ENCODE measurements at regions not wholly inside any gene's neighbourhood (a gene's known extent, or its start where the extent isn't known, plus 50 kb on each side); places are given as distances from the start of the nearest gene placed in this dataset.

GRCh38 chr10:109126016-109126415 lies 797.3 kb downstream of the XPNPEP1 start:
- Histone ChIP-seq H3K36me3 (ENCODE audit: low read depth) (no peaks in the 10 kb centered on the region), H3K4me3 (no peak overlapping the region), H3K9me3 (ENCODE audit: insufficient read depth, low read depth) (no peaks in the 10 kb centered on the region), H2AFZ (no peak overlapping the region), H3K27me3 (ENCODE audit: insufficient read depth, low read depth) (no peaks in the 10 kb centered on the region), H3K27ac (no peak overlapping the region), H3F3A (ENCODE audit: insufficient read depth, low read depth) (no peaks in the 10 kb centered on the region), H3K79me2 (ENCODE audit: low read depth) (no peaks in the 10 kb centered on the region), H3K9me2 (ENCODE audit: insufficient read depth) (no peaks in the 10 kb centered on the region), H4K20me1 (ENCODE audit: insufficient read depth) (no peaks in the 10 kb centered on the region), H3K4me1 (replicated peaks; ENCODE audit: insufficient read depth) (no peaks in the 10 kb centered on the region), H3K4me2 (no peak overlapping the region)
- no peak for DNase-seq
- no TSS peak for BruUV-seq (replicated peaks)
- TF ChIP-seq EZH2 (IDR thresholded peaks at IDR 0.05; ENCODE audit: low read depth) (no peak), CTCF (conservative IDR thresholded peaks at IDR 0.05) (no peak)
- intact Hi-C loops (cut with micrococcal nuclease; ENCODE audit: unreplicated experiment) = no loop called here
- ChIA-PET CTCF (no interaction called here), POLR2A (ENCODE audit: unreplicated experiment) (no interaction called here)

- no peaks in the 10 kb centered on the region for H3K36me3 ChIP-seq (ENCODE audit: low read depth)
- no peaks in the 10 kb centered on the region for H3K4me1 ChIP-seq (replicated peaks; ENCODE audit: insufficient read depth)
- CTCF ChIA-PET = no interaction called here
- TF ChIP-seq EZH2 (IDR thresholded peaks at IDR 0.05; ENCODE audit: low read depth) (no peak), CTCF (conservative IDR thresholded peaks at IDR 0.05) (no peak)
- no peak overlapping the region for H3K4me3 ChIP-seq
- no peaks in the 10 kb centered on the region for H3K9me2 ChIP-seq (ENCODE audit: insufficient read depth)
- H3K27ac ChIP-seq = no peak overlapping the region
- POLR2A ChIA-PET (ENCODE audit: unreplicated experiment) = no interaction called here
- DNase-seq = no peak
- no peaks in the 10 kb centered on the region for H3K27me3 ChIP-seq (ENCODE audit: insufficient read depth, low read depth)
- no peak overlapping the region for H2AFZ ChIP-seq
- no peak overlapping the region for H3K4me2 ChIP-seq
- H3F3A ChIP-seq (ENCODE audit: insufficient read depth, low read depth) = no peaks in the 10 kb centered on the region
- no TSS peak for BruUV-seq (replicated peaks)
- no peaks in the 10 kb centered on the region for H3K79me2 ChIP-seq (ENCODE audit: low read depth)
- H4K20me1 ChIP-seq (ENCODE audit: insufficient read depth) = no peaks in the 10 kb centered on the region
- intact Hi-C loops (cut with micrococcal nuclease; ENCODE audit: unreplicated experiment) = no loop called here
- no peaks in the 10 kb centered on the region for H3K9me3 ChIP-seq (ENCODE audit: insufficient read depth, low read depth)
Observed at GRCh38 chr10:109115179-109115578, 808.1 kb downstream of the XPNPEP1 start.

GRCh38 chr10:109114579-109114978 lies 808.7 kb downstream of the XPNPEP1 start:
- Histone ChIP-seq H2AFZ (no peak overlapping the region), H4K20me1 (ENCODE audit: insufficient read depth) (no peaks in the 10 kb centered on the region), H3K36me3 (ENCODE audit: low read depth) (no peaks in the 10 kb centered on the region), H3K9me3 (ENCODE audit: insufficient read depth, low read depth) (no peaks in the 10 kb centered on the region), H3K79me2 (ENCODE audit: low read depth) (no peaks in the 10 kb centered on the region), H3K27ac (no peak overlapping the region), H3K4me1 (replicated peaks; ENCODE audit: insufficient read depth) (no peaks in the 10 kb centered on the region), H3F3A (ENCODE audit: insufficient read depth, low read depth) (no peaks in the 10 kb centered on the region), H3K4me3 (no peak overlapping the region), H3K9me2 (ENCODE audit: insufficient read depth) (no peaks in the 10 kb centered on the region), H3K27me3 (ENCODE audit: insufficient read depth, low read depth) (no peaks in the 10 kb centered on the region), H3K4me2 (no peak overlapping the region)
- DNase-seq = no peak
- CTCF ChIA-PET = no interaction called here
- no TSS peak for BruUV-seq (replicated peaks)
- intact Hi-C loops (cut with micrococcal nuclease; ENCODE audit: unreplicated experiment) = no loop called here
- TF ChIP-seq EZH2 (IDR thresholded peaks at IDR 0.05; ENCODE audit: low read depth) (no peak), CTCF (conservative IDR thresholded peaks at IDR 0.05) (no peak)
- POLR2A ChIA-PET (ENCODE audit: unreplicated experiment) = no interaction called here

Measured in PC-9 (cell line).